ENCODE measurements at regions not wholly inside any gene's neighbourhood (a gene's known extent, or its start where the extent isn't known, plus 50 kb on each side); places are given as distances from the start of the nearest gene placed in this dataset.

- H3K4me1 ChIP-seq: no peaks in the 10 kb centered on the region
- no peak for DNase-seq
- no peak overlapping the region for H3K27ac ChIP-seq
- intact Hi-C loops (cut with DNase I): no loop called here
- 95 to 100% methylated on average over 3 of the region's 3 CpGs for WGBS, 2 donors
- TF ChIP-seq POLR2A (IDR thresholded peaks at IDR 0.05) (no peak), CTCF (IDR thresholded peaks at IDR 0.05) (no peak)
- no peaks in the 10 kb centered on the region for H3K9me3 ChIP-seq
- H3K27me3 ChIP-seq: no peaks in the 10 kb centered on the region
- H3K4me3 ChIP-seq (replicated peaks in 1 of 3): no peak overlapping the region
- H3K36me3 ChIP-seq: no peaks in the 10 kb centered on the region
Observed at GRCh38 chr3:110343376-110343775, 728.2 kb upstream of the NECTIN3 start.

GRCh38 chr3:110343945-110344344 is 727.7 kb upstream of the NECTIN3 start:
- no peaks in the 10 kb centered on the region for H3K4me1 ChIP-seq
- no peaks in the 10 kb centered on the region for H3K9me3 ChIP-seq
- H3K4me3 ChIP-seq (replicated peaks in 1 of 3): no peak overlapping the region
- 94 to 97% methylated on average over 1 of the region's 1 CpG for WGBS, 2 donors
- intact Hi-C loops (cut with DNase I): no loop called here
- no peak for DNase-seq
- H3K27ac ChIP-seq: no peak overlapping the region
- no peaks in the 10 kb centered on the region for H3K36me3 ChIP-seq
- H3K27me3 ChIP-seq: no peaks in the 10 kb centered on the region
- TF ChIP-seq POLR2A (IDR thresholded peaks at IDR 0.05) (no peak), CTCF (IDR thresholded peaks at IDR 0.05) (no peak)

GRCh38 chr3:110344487-110344886 is 727.1 kb upstream of the NECTIN3 start:
- Histone ChIP-seq H3K27me3 (no peaks in the 10 kb centered on the region), H3K4me3 (replicated peaks in 1 of 3) (no peak overlapping the region), H3K27ac (no peak overlapping the region), H3K36me3 (no peaks in the 10 kb centered on the region), H3K4me1 (no peaks in the 10 kb centered on the region), H3K9me3 (no peaks in the 10 kb centered on the region)
- DNase-seq: no peak
- intact Hi-C loops (cut with DNase I): no loop called here
- TF ChIP-seq CTCF (IDR thresholded peaks at IDR 0.05) (no peak), POLR2A (IDR thresholded peaks at IDR 0.05) (no peak)

GRCh38 chr3:110344897-110345767 is 726.5 kb upstream of the NECTIN3 start:
- H3K4me3 ChIP-seq (replicated peaks in 1 of 3): no peak overlapping the region
- no peaks in the 10 kb centered on the region for H3K36me3 ChIP-seq
- intact Hi-C loops (cut with DNase I): no loop called here
- no peak for TF ChIP-seq CTCF (IDR thresholded peaks at IDR 0.05)
- no peak for TF ChIP-seq POLR2A (IDR thresholded peaks at IDR 0.05)
- 81 to 89% methylated on average over 5 of the region's 5 CpGs for WGBS, 2 donors
- no peak overlapping the region for H3K27ac ChIP-seq
- no peak for DNase-seq
- H3K27me3 ChIP-seq: no peaks in the 10 kb centered on the region
- H3K4me1 ChIP-seq: no peaks in the 10 kb centered on the region
- no peaks in the 10 kb centered on the region for H3K9me3 ChIP-seq

GRCh38 chr3:110349295-110349694 is 722.3 kb upstream of the NECTIN3 start:
- no peak for DNase-seq
- WGBS, 2 donors: 86 to 94% methylated on average over 2 of the region's 2 CpGs

More at GRCh38 chr3:110349295-110349694, 722.3 kb upstream of the NECTIN3 start:
- intact Hi-C loops (cut with DNase I): no loop called here
- no peaks in the 10 kb centered on the region for H3K36me3 ChIP-seq
- H3K9me3 ChIP-seq: no peaks in the 10 kb centered on the region
- no peaks in the 10 kb centered on the region for H3K4me1 ChIP-seq
- TF ChIP-seq CTCF (IDR thresholded peaks at IDR 0.05) (no peak), POLR2A (IDR thresholded peaks at IDR 0.05) (no peak)
- H3K4me3 ChIP-seq (replicated peaks in 1 of 3): no peak overlapping the region
- no peak overlapping the region for H3K27ac ChIP-seq
- H3K27me3 ChIP-seq: no peaks in the 10 kb centered on the region
